Glomerular visceral epithelial cell (primary cell): ENCODE measurements at regions not wholly inside any gene's neighbourhood (a gene's known extent, or its start where the extent isn't known, plus 50 kb on each side); places are given as distances from the start of the nearest gene placed in this dataset.
A peak's percentile ranks its signal among the peaks of the same experiment; 100 is the strongest.

Experiments
- DNase-seq: peaks from one replicate; pipeline ENCODE4 v3.0.0-alpha.2; 2016; ENCODE audit errors: extremely low spot score

GRCh38 chr2:137824501-137824900, 139.8 kb upstream of the HNMT start:
- DNase-seq, result no peak

- DNase-seq, result peak; percentile 15
Measured at GRCh38 chr2:137826373-137827372, 137.6 kb upstream of the HNMT start.

GRCh38 chr2:137828624-137829023, 135.6 kb upstream of the HNMT start:
- DNase-seq, result no peak

- DNase-seq, result no peak
Measured at GRCh38 chr2:137829251-137829650, 135.0 kb upstream of the HNMT start.

GRCh38 chr2:137834760-137835379, 129.4 kb upstream of the HNMT start:
- DNase-seq, result no peak

GRCh38 chr2:137836671-137837070, 127.6 kb upstream of the HNMT start:
- no peak for DNase-seq

GRCh38 chr2:137837830-137838229, 126.4 kb upstream of the HNMT start:
- DNase-seq, result no peak

GRCh38 chr2:137838255-137839092, 125.8 kb upstream of the HNMT start:
- DNase-seq, result peak; percentile 56

GRCh38 chr2:137842430-137842829, 121.8 kb upstream of the HNMT start:
- DNase-seq, result no peak

- DNase-seq, result no peak
Measured at GRCh38 chr2:137842952-137843351, 121.3 kb upstream of the HNMT start.

- DNase-seq, result no peak
Measured at GRCh38 chr2:137845422-137845821, 118.9 kb upstream of the HNMT start.

GRCh38 chr2:137846993-137847392, 117.3 kb upstream of the HNMT start:
- no peak for DNase-seq

- DNase-seq, result no peak
Measured at GRCh38 chr2:137847443-137847842, 116.8 kb upstream of the HNMT start.

- DNase-seq, result no peak
Measured at GRCh38 chr2:137857881-137858280, 106.4 kb upstream of the HNMT start.

GRCh38 chr2:137862651-137863050, 101.6 kb upstream of the HNMT start:
- no peak for DNase-seq

GRCh38 chr2:137865954-137866540, 98.2 kb upstream of the HNMT start:
- DNase-seq, result peak; percentile 58

- DNase-seq, result no peak
Measured at GRCh38 chr2:137870682-137871081, 93.6 kb upstream of the HNMT start.

GRCh38 chr2:137872577-137872976, 91.7 kb upstream of the HNMT start:
- no peak for DNase-seq

GRCh38 chr2:137873536-137874244, 90.6 kb upstream of the HNMT start:
- no peak for DNase-seq

- no peak for DNase-seq
Measured at GRCh38 chr2:137879121-137879520, 85.2 kb upstream of the HNMT start.

GRCh38 chr2:137881711-137882110, 82.6 kb upstream of the HNMT start:
- no peak for DNase-seq
